ENCODE measurements at regions not wholly inside any gene's neighbourhood (a gene's known extent, or its start where the extent isn't known, plus 50 kb on each side); places are given as distances from the start of the nearest gene placed in this dataset.
"Not testable (repeated sequence)": the region's sequence is repeated elsewhere in the genome, so short reads cannot be mapped to it uniquely, and the experiment has no call there.

- DNase-seq (ENCODE audit: low spot score): no peak
Observed at GRCh38 chr3:106882297-106882696, 494.9 kb upstream of the CCDC54 start.

- DNase-seq (ENCODE audit: low spot score): no peak
Observed at GRCh38 chr3:106906074-106906473, 471.2 kb upstream of the CCDC54 start.

- no peak for DNase-seq (ENCODE audit: low spot score)
Observed at GRCh38 chr3:106908181-106908938, 468.9 kb upstream of the CCDC54 start.

GRCh38 chr3:106913111-106913698 is 464.0 kb upstream of the CCDC54 start:
- no peak for DNase-seq (ENCODE audit: low spot score)

GRCh38 chr3:106913966-106914365 is 463.3 kb upstream of the CCDC54 start:
- no peak for DNase-seq (ENCODE audit: low spot score)

GRCh38 chr3:106920609-106921008 is 456.6 kb upstream of the CCDC54 start:
- no peak for DNase-seq (ENCODE audit: low spot score)

GRCh38 chr3:106929081-106929480 is 448.2 kb upstream of the CCDC54 start:
- DNase-seq (ENCODE audit: low spot score): no peak

- no peak for DNase-seq (ENCODE audit: low spot score)
Observed at GRCh38 chr3:106930086-106930485, 447.2 kb upstream of the CCDC54 start.

- no peak for DNase-seq (ENCODE audit: low spot score)
Observed at GRCh38 chr3:106931904-106932303, 445.3 kb upstream of the CCDC54 start.

GRCh38 chr3:106936337-106936736 is 440.9 kb upstream of the CCDC54 start:
- no peak for DNase-seq (ENCODE audit: low spot score)

GRCh38 chr3:106942051-106942450 is 435.2 kb upstream of the CCDC54 start:
- DNase-seq (ENCODE audit: low spot score): no peak

- DNase-seq (ENCODE audit: low spot score): no peak
Observed at GRCh38 chr3:106943071-106943470, 434.2 kb upstream of the CCDC54 start.

GRCh38 chr3:106945435-106945834 is 431.8 kb upstream of the CCDC54 start:
- DNase-seq (ENCODE audit: low spot score): no peak

- no peak for DNase-seq (ENCODE audit: low spot score)
Observed at GRCh38 chr3:106946866-106947265, 430.4 kb upstream of the CCDC54 start.

- DNase-seq (ENCODE audit: low spot score): no peak
Observed at GRCh38 chr3:106957029-106957428, 420.2 kb upstream of the CCDC54 start.

- no peak for DNase-seq (ENCODE audit: low spot score)
Observed at GRCh38 chr3:106962993-106963392, 414.2 kb upstream of the CCDC54 start.

- no peak for DNase-seq (ENCODE audit: low spot score)
Observed at GRCh38 chr3:106963442-106963841, 413.8 kb upstream of the CCDC54 start.

- DNase-seq (ENCODE audit: low spot score): no peak
Observed at GRCh38 chr3:106965307-106965706, 411.9 kb upstream of the CCDC54 start.

- no peak for DNase-seq (ENCODE audit: low spot score)
Observed at GRCh38 chr3:106969596-106969995, 407.6 kb upstream of the CCDC54 start.

- no peak for DNase-seq (ENCODE audit: low spot score)
Observed at GRCh38 chr3:106981392-106981791, 395.8 kb upstream of the CCDC54 start.

GRCh38 chr3:106985721-106986120 is 391.5 kb upstream of the CCDC54 start:
- DNase-seq (ENCODE audit: low spot score): no peak

GRCh38 chr3:106998841-106999682 is 378.2 kb upstream of the CCDC54 start:
- not testable (repeated sequence) for DNase-seq (ENCODE audit: low spot score)

GRCh38 chr3:107001635-107002034 is 375.6 kb upstream of the CCDC54 start:
- DNase-seq (ENCODE audit: low spot score): no peak
